Stimulated activated naive B cell treated with anti-CD40 and anti-IgM and Interleukin-4, amounts not matched to agents 10 μg/mL and 1 μg/mL and 100 μg/mL, for 72 hours (primary cell): ENCODE measurements at regions not wholly inside any gene's neighbourhood (a gene's known extent, or its start where the extent isn't known, plus 50 kb on each side); places are given as distances from the start of the nearest gene placed in this dataset.
"Not testable (repeated sequence)": the region's sequence is repeated elsewhere in the genome, so short reads cannot be mapped to it uniquely, and the experiment has no call there.

Experiments used
- ATAC-seq, 2 donors: fragments of 150-1000 bp; cut with Tn5 transposase; replicated peaks; 2 replicates each; pipeline ENCODE4 v1.10.0; 2021; ENCODE audit warnings: moderate library complexity in 1 of 2
- DNase-seq: peaks from one replicate; pipeline ENCODE4 v3.0.0; 2021
- H3K27ac Mint-ChIP-seq: one replicate; pipeline ENCODE4 v1.8.0; 2022; ENCODE audit warnings: mild to moderate bottlenecking, mixed read lengths
- H3K27me3 Mint-ChIP-seq, 2 donors: one replicate each; pipeline ENCODE4 v1.8.0; 2022; ENCODE audit warnings: mixed read lengths in 2 of 2
- H3K36me3 Mint-ChIP-seq, 2 donors: one replicate each; pipeline ENCODE4 v1.8.0; 2022; ENCODE audit warnings: mixed read lengths in 2 of 2, mild to moderate bottlenecking in 1 of 2
- H3K4me1 Mint-ChIP-seq, 2 donors: one replicate each; pipeline ENCODE4 v1.8.0; 2022; ENCODE audit warnings: mixed read lengths in 2 of 2, mild to moderate bottlenecking in 1 of 2
- H3K4me3 Mint-ChIP-seq, 2 donors: one replicate each; pipeline ENCODE4 v1.8.0; 2022; ENCODE audit warnings: mild to moderate bottlenecking in 2 of 2, mixed read lengths in 2 of 2, moderate library complexity in 1 of 2
- H3K9me3 Mint-ChIP-seq, 2 donors: one replicate each; pipeline ENCODE4 v1.8.0; 2022; ENCODE audit warnings: mixed read lengths in 2 of 2, mild to moderate bottlenecking in 1 of 2

DNA sequence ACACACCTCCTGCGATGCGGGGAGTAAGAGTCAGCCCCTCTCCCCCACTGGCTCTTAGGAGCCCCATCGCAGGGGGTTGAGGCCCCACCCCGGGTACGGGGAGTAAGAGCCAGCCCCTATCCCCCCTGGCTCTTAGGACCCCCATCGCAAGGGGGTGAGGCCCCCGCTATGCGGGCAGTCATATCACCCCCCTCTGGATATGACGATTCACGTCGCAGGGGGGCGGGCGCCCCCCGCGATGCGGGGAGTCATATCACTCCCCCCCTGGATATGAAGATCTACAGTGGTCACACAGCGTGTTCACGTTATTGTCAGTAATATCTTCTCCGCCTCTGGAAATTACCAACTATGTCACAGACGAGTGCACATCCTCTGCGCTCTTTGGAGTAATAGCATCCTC lies 61.1 kb downstream of the DEFB131A start:
- not testable (repeated sequence) for H3K27ac Mint-ChIP-seq, ATAC-seq, H3K4me3 Mint-ChIP-seq, H3K27me3 Mint-ChIP-seq, H3K4me1 Mint-ChIP-seq, H3K9me3 Mint-ChIP-seq, DNase-seq, H3K36me3 Mint-ChIP-seq

DNA sequence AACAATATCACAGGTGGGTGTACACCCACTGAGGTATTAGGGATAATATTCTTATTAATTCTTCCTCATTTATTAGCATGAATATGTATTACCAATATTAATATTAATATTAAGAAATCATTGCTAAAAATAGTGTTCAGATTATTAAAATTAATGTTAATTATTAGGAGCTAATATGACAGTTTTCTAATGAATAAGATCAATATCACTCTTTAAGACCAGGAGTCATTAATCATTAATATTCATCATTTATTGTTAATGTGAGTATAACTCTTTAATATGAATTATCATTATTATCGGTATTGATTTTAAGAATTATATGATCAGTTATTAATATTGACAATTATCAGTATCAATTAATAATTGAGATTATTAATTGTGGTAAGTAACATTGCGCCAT lies 62.5 kb downstream of the DEFB131A start:
- not testable (repeated sequence) for H3K9me3 Mint-ChIP-seq, H3K4me1 Mint-ChIP-seq, DNase-seq, H3K27me3 Mint-ChIP-seq, ATAC-seq, H3K36me3 Mint-ChIP-seq, H3K27ac Mint-ChIP-seq, H3K4me3 Mint-ChIP-seq

GRCh38 chr4:9512941-9513340 lies 68.7 kb downstream of the DEFB131A start:
- not testable (repeated sequence) for H3K4me3 Mint-ChIP-seq, H3K27me3 Mint-ChIP-seq, H3K27ac Mint-ChIP-seq, ATAC-seq, H3K4me1 Mint-ChIP-seq, DNase-seq, H3K36me3 Mint-ChIP-seq, H3K9me3 Mint-ChIP-seq

DNA sequence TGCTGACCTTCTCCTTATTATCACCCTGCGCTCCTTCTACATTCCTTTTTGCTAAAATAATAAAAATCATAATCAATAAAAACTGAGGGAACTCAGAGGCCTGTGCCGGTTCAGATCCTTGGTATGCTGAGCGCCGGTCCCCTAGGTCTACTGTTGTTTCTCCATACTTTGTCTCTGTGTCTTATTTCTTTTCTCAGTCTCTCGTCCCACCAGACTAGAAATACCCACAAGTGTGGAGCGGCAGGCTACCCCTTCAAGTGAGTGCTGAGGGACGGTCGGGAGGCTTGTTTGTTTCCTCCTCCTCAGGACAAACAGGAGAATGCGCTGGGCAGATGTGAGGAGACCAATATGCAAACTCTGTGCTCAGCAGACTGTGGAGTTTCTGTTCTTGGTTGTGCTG lies 75.4 kb downstream of the DEFB131A start:
- not testable (repeated sequence) for H3K27me3 Mint-ChIP-seq, H3K9me3 Mint-ChIP-seq, H3K36me3 Mint-ChIP-seq, H3K27ac Mint-ChIP-seq, ATAC-seq, H3K4me1 Mint-ChIP-seq, DNase-seq, H3K4me3 Mint-ChIP-seq

GRCh38 chr4:9522903-9523302 lies 78.7 kb downstream of the DEFB131A start:
- not testable (repeated sequence) for H3K4me1 Mint-ChIP-seq, H3K36me3 Mint-ChIP-seq, H3K9me3 Mint-ChIP-seq, ATAC-seq, H3K4me3 Mint-ChIP-seq, H3K27me3 Mint-ChIP-seq, DNase-seq, H3K27ac Mint-ChIP-seq

- not testable (repeated sequence) for ATAC-seq, H3K36me3 Mint-ChIP-seq, H3K4me1 Mint-ChIP-seq, DNase-seq, H3K27ac Mint-ChIP-seq, H3K9me3 Mint-ChIP-seq, H3K4me3 Mint-ChIP-seq
- peaks cover 5 to 22% of the 10 kb centered on the region in 2 donors for H3K27me3 Mint-ChIP-seq
Measured at GRCh38 chr4:9524406-9524805, 80.2 kb downstream of the DEFB131A start.

DNA sequence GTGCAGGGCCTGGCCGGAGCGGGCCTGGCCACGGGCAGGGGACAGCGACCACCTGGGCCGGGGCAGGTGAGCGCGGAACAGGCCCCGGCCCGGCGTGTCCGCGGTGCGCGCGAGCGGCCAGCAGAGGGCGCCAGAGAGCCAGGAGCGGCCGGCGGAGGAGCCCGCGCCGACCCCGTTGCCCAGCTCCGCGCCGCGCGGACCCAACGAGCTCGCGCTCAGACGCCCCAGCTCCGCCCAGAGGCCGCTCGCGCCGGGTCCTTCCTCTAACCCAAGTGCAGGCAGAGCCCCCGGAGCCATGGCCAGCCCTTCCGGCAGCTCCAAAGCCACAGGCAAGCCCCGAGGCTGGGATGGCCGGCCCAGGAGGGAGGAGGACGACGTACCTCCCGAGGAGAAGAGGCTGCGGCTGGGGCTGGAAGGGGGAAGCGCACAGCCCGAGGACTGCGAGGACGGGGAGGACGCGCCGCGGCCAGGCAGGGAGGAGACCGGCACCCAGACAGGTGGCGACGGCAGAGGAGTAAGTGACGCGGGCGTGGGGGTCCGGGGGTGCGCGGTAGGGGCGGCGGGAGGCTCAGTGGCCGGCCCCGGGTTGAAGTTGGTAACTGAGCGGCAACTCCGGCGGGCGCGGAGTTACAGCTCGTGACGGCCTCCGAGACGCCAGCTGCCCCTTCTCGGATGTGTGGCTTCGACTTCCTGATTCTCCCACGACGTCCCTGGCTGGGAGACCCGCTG lies 88.1 kb downstream of the DEFB131A start:
- not testable (repeated sequence) for H3K36me3 Mint-ChIP-seq, H3K27ac Mint-ChIP-seq, H3K9me3 Mint-ChIP-seq
- DNase-seq (peak; percentile 51), ATAC-seq (peak; percentile 70 to 74)
- Mint-ChIP-seq H3K4me1 (peaks cover 4 to 22% of the 10 kb centered on the region in 2 donors), H3K4me3 (peak overlapping the region; percentile 73 to 87), H3K27me3 (peaks cover 46 to 58% of the 10 kb centered on the region in 2 donors)

DNA sequence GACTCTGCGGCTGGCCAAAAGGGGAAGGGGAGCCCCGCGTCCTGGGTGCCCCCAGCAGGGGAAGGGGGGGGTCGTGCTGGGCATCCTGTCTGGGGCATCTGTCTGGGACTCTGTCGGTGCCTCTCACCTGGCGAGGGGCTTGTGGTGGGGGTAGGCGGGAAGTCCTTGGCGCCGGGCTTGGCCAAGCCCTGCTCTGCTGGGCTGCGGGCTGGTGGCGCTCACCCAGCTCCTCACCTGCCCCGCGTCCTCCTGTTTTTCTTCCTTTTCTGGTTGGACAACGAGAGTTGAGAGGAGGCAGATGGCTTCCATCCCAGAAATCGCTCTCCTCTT lies 88.6 kb downstream of the DEFB131A start:
- Mint-ChIP-seq H3K4me3 (peak overlapping the region; percentile 73 to 87), H3K27me3 (peaks cover 51 to 61% of the 10 kb centered on the region in 2 donors), H3K4me1 (peaks cover 4 to 22% of the 10 kb centered on the region in 2 donors)
- H3K27ac Mint-ChIP-seq, ATAC-seq, H3K36me3 Mint-ChIP-seq, H3K9me3 Mint-ChIP-seq, DNase-seq: not testable (repeated sequence)

GRCh38 chr4:9537101-9537500 lies 92.9 kb downstream of the DEFB131A start:
- H3K9me3 Mint-ChIP-seq, DNase-seq, H3K27ac Mint-ChIP-seq, ATAC-seq, H3K4me3 Mint-ChIP-seq, H3K36me3 Mint-ChIP-seq: not testable (repeated sequence)
- Mint-ChIP-seq H3K27me3 (peaks cover 21 to 32% of the 10 kb centered on the region in 2 donors), H3K4me1 (peaks cover 4 to 16% of the 10 kb centered on the region in 2 donors)

DNA sequence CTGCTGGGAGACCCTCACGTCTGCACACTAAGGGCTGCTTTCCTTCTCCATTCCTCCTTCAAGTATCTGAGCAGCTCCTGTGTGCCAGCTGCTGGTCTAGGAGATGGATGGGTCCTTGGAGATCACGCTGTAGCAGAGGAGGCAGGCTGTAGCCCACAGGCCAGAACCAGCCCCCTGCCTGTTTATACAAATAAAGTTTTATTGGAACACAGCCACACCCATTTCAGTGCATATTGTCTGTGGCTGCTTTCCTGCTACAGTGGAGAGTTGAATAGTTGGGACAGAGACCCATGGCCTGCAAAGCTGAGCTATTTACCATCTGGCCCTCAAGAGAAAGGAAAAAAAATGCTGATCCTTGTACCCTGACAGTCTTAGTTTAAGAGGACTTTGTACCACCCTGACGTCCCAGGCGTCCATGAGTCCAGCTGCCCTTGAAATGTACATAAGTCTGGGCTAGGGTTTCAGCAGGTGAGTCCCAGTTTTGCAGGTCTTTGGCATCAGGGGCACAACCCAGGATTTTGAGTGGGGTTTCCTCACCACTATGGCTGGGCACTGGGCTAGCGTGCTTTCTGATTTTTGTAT lies 95.8 kb downstream of the DEFB131A start:
- not testable (repeated sequence) for H3K27ac Mint-ChIP-seq, H3K4me3 Mint-ChIP-seq, DNase-seq, ATAC-seq, H3K36me3 Mint-ChIP-seq, H3K4me1 Mint-ChIP-seq, H3K9me3 Mint-ChIP-seq, H3K27me3 Mint-ChIP-seq

- not testable (repeated sequence) for DNase-seq, H3K4me3 Mint-ChIP-seq
Measured at GRCh38 chr4:9541388-9541915, 97.2 kb downstream of the DEFB131A start.

DNA sequence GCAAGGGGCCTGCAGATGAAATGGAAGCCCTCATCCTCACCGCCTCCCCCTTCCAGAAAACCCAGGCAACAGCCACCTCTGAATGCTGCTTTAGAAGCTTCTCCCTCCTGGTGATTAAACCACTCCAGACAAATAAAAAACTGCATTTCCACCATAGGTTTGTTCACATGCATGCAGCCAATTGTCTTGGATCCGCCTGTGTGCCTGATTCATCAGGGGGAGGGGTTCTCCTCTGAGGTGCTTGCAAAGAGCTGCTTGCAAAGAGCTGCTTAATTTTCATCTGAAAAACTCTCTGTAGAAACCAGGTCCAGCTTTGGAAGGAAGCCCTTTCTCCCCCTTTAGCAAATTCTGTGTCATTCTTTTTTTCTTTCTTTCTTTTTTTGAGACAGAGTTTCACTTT lies 100.6 kb downstream of the DEFB131A start:
- not testable (repeated sequence) for H3K27ac Mint-ChIP-seq, H3K36me3 Mint-ChIP-seq, DNase-seq, H3K9me3 Mint-ChIP-seq, H3K27me3 Mint-ChIP-seq, ATAC-seq, H3K4me1 Mint-ChIP-seq, H3K4me3 Mint-ChIP-seq

More at GRCh38 chr4:9541388-9541915, 97.2 kb downstream of the DEFB131A start:
- not testable (repeated sequence) for H3K27me3 Mint-ChIP-seq, H3K36me3 Mint-ChIP-seq, H3K27ac Mint-ChIP-seq, H3K4me1 Mint-ChIP-seq, H3K9me3 Mint-ChIP-seq, ATAC-seq

- H3K27ac Mint-ChIP-seq, H3K4me1 Mint-ChIP-seq, H3K36me3 Mint-ChIP-seq, ATAC-seq, H3K4me3 Mint-ChIP-seq, DNase-seq, H3K9me3 Mint-ChIP-seq, H3K27me3 Mint-ChIP-seq: not testable (repeated sequence)
Measured at GRCh38 chr4:9547470-9547869, 103.3 kb downstream of the DEFB131A start.

GRCh38 chr4:9556076-9556475 lies 111.9 kb downstream of the DEFB131A start:
- DNase-seq, H3K9me3 Mint-ChIP-seq, H3K36me3 Mint-ChIP-seq, ATAC-seq, H3K27ac Mint-ChIP-seq, H3K27me3 Mint-ChIP-seq, H3K4me1 Mint-ChIP-seq, H3K4me3 Mint-ChIP-seq: not testable (repeated sequence)

GRCh38 chr4:9577869-9578268 lies 133.7 kb downstream of the DEFB131A start:
- H3K36me3 Mint-ChIP-seq, result peaks cover 0 to 13% of the 10 kb centered on the region in 2 donors
- not testable (repeated sequence) for DNase-seq, ATAC-seq, H3K27me3 Mint-ChIP-seq, H3K4me3 Mint-ChIP-seq, H3K27ac Mint-ChIP-seq, H3K4me1 Mint-ChIP-seq
- peaks cover 16 to 38% of the 10 kb centered on the region in 2 donors for H3K9me3 Mint-ChIP-seq
